ENCODE measurements at regions not wholly inside any gene's neighbourhood (a gene's known extent, or its start where the extent isn't known, plus 50 kb on each side); places are given as distances from the start of the nearest gene placed in this dataset.

DNA sequence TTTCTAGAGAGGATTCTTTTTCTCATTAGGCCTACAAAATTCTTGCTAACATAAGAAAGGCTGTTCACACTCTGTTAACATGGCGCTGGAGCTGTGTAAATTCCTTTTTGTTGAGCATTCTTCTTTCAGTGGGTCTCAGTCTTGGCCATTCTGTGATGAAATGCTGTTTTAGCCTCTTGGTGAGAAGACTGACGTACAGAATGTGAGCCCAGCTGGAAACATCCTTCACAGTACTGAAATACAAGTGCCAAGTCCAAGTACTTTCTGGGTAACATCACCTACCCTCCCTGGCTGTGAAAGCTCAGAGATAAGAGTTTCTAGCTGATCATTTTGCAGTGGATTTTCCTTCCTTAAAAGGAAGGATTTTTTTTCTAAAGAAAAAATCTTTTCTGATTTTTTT is 231.8 kb downstream of the AHR start:
- no TSS peak for BruUV-seq (replicated peaks)
- FAIRE-seq (no peak), DNase-seq (ENCODE audit: low spot score) (no peak), ATAC-seq (no peak)
- POLR2A ChIA-PET = no interaction called here
- H3K27ac ChIP-seq (ENCODE audit: extremely low read length, insufficient read depth, low read length) = no peak overlapping the region
- H3K9ac ChIP-seq (ENCODE audit: insufficient read depth, low read depth, low read length) = no peak overlapping the region
- no peaks in the 10 kb centered on the region for H3K79me2 ChIP-seq (ENCODE audit: insufficient read depth, low read length)
- H3K36me3 ChIP-seq (replicated peaks in 1 of 2; ENCODE audit: control insufficient read depth in 1 of 2, insufficient read depth in 2 of 2, low read length in 2 of 2) = no peaks in the 10 kb centered on the region
- in situ Hi-C loops (cut with HindIII; ENCODE audit: extremely low pct_ligation_motif_present, low pct_unique_long_range_greater_than_20kb) = loop anchor here (25.0 kb wide), 1 partner anchor 593 kb away; no protein-coding TSS in a partner anchor
- H3K4me1 ChIP-seq (ENCODE audit: insufficient read depth, low read length) = peaks cover 8% of the 10 kb centered on the region; the same call in 1 of the 2 replicates
- no peak overlapping the region for H2AFZ ChIP-seq (ENCODE audit: low read length)
- CTCF ChIA-PET (ENCODE audit: low intra/inter-chr PET ratio, low total read pairs) = no interaction called here
- 63% methylated on average over 2 of the region's 2 CpGs for WGBS (ENCODE audit: low lambda C conversion rate)
- H4K20me1 ChIP-seq (ENCODE audit: insufficient read depth, low read length) = no peaks in the 10 kb centered on the region
- no peak overlapping the region for H3K4me2 ChIP-seq (ENCODE audit: low read depth, low read length)
- intact Hi-C loops (cut with micrococcal nuclease; ENCODE audit: unreplicated experiment) = loop anchor here (5.0 to 10.0 kb wide), 4 partner anchors 225 to 603 kb away; no protein-coding TSS in a partner anchor
- H3K4me3 ChIP-seq (replicated peaks in 1 of 3; ENCODE audit: insufficient read depth in 1 of 3, low read depth in 2 of 3, low read length in 3 of 3) = no peak overlapping the region
- no peaks in the 10 kb centered on the region for H3K9me3 ChIP-seq (ENCODE audit: low read length)
- H3K27me3 ChIP-seq (ENCODE audit: control insufficient read depth in 1 of 2, insufficient read depth in 2 of 2, low read length in 2 of 2) = no peaks in the 10 kb centered on the region; a peak in 1 of 5 replicates
- TF ChIP-seq NAIF1 (CRISPR knock-in tag; IDR thresholded peaks at IDR 0.05; ENCODE audit: borderline replicate concordance) (no peak), ZNF615 (CRISPR knock-in tag; IDR thresholded peaks at IDR 0.05; ENCODE audit: borderline replicate concordance) (no peak), ZNF558 (CRISPR knock-in tag; IDR thresholded peaks at IDR 0.05; ENCODE audit: borderline replicate concordance) (no peak), ZNF883 (CRISPR knock-in tag; IDR thresholded peaks at IDR 0.05; ENCODE audit: not compliant biosample characterization) (no peak), KMT2B (CRISPR knock-in tag; IDR thresholded peaks at IDR 0.05) (no peak), ZNF570 (CRISPR knock-in tag; IDR thresholded peaks at IDR 0.05; ENCODE audit: borderline replicate concordance) (no peak), KDM4B (CRISPR knock-in tag; IDR thresholded peaks at IDR 0.05) (no peak), HNRNPUL1 (IDR thresholded peaks at IDR 0.05; ENCODE audit: low read depth, low read length) (no peak), ARNT (IDR thresholded peaks at IDR 0.05) (no peak), MTF1 (CRISPR knock-in tag; IDR thresholded peaks at IDR 0.05) (no peak), HNF4A (CRISPR knock-in tag; IDR thresholded peaks at IDR 0.05) (no peak), ZNF510 (CRISPR knock-in tag; IDR thresholded peaks at IDR 0.05; ENCODE audit: low read depth) (no peak)
- TF ChIP-seq, protein P1, sequence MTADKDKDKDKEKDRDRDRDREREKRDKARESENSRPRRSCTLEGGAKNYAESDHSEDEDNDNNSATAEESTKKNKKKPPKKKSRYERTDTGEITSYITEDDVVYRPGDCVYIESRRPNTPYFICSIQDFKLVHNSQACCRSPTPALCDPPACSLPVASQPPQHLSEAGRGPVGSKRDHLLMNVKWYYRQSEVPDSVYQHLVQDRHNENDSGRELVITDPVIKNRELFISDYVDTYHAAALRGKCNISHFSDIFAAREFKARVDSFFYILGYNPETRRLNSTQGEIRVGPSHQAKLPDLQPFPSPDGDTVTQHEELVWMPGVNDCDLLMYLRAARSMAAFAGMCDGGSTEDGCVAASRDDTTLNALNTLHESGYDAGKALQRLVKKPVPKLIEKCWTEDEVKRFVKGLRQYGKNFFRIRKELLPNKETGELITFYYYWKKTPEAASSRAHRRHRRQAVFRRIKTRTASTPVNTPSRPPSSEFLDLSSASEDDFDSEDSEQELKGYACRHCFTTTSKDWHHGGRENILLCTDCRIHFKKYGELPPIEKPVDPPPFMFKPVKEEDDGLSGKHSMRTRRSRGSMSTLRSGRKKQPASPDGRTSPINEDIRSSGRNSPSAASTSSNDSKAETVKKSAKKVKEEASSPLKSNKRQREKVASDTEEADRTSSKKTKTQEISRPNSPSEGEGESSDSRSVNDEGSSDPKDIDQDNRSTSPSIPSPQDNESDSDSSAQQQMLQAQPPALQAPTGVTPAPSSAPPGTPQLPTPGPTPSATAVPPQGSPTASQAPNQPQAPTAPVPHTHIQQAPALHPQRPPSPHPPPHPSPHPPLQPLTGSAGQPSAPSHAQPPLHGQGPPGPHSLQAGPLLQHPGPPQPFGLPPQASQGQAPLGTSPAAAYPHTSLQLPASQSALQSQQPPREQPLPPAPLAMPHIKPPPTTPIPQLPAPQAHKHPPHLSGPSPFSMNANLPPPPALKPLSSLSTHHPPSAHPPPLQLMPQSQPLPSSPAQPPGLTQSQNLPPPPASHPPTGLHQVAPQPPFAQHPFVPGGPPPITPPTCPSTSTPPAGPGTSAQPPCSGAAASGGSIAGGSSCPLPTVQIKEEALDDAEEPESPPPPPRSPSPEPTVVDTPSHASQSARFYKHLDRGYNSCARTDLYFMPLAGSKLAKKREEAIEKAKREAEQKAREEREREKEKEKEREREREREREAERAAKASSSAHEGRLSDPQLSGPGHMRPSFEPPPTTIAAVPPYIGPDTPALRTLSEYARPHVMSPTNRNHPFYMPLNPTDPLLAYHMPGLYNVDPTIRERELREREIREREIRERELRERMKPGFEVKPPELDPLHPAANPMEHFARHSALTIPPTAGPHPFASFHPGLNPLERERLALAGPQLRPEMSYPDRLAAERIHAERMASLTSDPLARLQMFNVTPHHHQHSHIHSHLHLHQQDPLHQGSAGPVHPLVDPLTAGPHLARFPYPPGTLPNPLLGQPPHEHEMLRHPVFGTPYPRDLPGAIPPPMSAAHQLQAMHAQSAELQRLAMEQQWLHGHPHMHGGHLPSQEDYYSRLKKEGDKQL (CRISPR knock-in tag; IDR thresholded peaks at IDR 0.05; ENCODE audit: low read depth) = no peak

Data from HepG2 (cell line).